ENCODE measurements at regions not wholly inside any gene's neighbourhood (a gene's known extent, or its start where the extent isn't known, plus 50 kb on each side); places are given as distances from the start of the nearest gene placed in this dataset.

DNA sequence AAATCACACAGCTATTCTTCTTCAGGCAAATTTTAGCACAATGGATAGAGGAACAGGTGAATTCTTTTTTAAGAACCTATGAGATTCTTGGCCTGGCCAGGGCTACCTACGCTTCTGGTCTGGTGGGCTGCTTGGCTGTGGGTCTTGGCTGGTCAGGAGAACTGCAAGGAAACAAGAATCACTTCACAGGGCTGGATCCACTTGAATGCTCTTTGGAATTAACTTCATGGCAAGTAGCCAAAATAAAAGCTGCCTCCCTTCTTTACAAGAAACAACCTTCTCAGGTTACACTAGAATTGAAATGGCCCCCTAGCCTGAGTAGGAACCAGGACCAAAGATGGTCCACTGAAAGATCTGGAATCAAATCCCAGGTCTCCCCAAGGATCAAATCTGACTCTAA is 519.1 kb downstream of the IQCM start:
- no peak for DNase-seq

DNA sequence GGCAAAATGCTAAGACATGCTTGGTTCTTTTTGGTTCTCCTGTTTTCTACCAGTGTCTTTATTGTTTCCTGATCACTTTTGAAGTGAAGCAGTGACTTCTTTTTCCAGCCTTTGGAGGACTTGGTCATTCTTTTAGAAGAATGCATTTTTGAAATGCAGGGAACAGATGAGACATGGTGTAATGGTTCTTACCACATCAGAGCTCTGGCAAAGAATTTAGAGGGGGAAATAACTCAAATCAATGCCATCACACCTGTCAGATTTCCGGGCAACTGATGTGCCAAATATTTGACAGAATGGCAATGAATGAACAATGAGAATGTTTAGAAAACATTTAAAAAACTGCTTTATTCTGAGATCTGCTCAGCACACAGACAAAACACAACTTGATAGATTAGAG is 519.6 kb downstream of the IQCM start:
- no peak for DNase-seq

DNA sequence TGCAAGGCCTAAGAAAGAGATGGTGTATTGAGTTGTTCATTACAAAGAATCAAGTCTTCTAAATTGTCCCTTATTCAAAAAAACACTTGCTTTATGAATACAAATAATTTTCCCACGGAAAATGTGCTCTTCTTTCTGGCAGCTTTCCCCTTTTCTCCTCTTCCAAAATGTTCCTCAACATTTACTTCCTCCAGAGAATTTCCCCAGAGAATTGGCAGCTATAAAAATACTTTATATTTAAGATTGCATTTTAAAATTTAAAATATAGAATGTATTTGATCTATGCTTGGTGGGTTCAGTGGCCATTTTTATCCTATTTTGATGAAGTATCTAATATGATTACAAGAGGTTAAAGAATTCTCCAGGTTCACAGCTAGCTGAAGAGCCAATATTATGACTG is 521.0 kb downstream of the IQCM start:
- no peak for DNase-seq

DNA sequence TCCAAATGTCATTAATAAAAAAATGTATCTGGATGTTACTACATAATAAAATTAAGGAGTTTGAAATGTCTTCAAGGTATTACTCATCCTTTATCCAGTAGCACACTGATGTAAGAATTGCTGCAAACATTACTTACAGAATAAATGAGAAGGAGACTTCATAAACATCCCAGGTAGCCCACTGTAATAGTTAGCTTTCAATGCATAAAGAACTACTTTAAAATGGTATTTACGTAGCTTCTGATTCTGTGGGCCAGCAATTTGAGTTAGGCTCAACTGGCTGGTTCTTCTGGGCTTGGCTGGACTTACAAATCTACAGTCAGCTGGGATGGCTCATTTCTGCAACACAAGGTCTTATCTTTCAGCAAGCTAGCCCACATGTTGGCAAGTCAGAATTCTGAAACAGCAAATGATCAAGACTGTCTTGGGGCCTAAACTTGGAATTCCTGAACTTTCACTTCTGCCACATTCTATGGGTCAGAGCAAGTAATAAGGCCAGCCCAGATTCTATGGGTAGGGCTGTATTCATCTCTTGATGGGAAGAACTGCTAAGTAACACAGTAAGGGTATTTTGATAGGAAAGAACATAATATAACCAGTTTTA is 522.5 kb downstream of the IQCM start:
- DNase-seq: no peak

DNA sequence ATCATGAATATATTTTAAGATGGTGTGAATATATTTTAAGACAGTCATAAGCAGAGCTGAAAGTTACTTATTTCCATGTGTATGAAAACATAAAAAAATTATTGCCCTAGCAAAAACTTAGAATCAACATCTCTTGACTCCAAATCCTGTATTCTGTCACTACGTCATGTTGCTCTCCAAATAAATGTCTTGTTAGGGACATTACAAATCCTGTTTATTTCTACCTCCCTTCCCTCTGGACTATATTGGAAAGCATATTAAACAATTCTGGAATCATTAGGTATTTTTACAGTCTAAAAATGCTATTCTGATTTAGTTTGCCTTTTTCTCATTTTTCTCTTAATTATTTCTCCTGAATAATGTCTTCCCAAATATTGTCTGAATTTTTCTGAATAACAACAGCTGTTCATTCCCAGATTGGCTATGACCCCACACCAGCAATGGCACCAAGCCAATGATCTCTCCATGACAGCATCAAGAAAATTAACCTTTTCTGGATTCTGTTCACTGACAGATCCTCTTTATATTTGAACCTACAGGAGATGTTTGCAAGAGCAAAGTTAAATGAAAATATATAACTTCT is 523.1 kb downstream of the IQCM start:
- DNase-seq: no peak

DNA sequence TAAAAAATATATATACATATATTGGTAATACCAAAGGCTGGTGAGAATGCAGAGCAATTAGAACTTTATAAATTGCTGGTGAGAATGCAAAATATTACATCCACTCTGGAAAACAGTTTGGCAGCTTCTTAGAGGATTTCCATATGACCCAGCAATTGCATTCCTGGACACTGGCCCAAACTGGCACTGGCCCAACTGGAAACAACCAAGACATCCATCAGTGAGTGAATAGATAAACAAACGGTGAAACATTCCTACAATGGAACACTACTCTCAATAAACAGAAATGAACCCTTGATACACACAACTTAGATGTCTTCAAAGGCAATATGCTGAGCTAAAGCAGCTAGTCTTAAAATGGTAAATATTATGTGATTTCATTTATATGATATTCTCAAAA is 524.2 kb downstream of the IQCM start:
- no peak for DNase-seq

DNA sequence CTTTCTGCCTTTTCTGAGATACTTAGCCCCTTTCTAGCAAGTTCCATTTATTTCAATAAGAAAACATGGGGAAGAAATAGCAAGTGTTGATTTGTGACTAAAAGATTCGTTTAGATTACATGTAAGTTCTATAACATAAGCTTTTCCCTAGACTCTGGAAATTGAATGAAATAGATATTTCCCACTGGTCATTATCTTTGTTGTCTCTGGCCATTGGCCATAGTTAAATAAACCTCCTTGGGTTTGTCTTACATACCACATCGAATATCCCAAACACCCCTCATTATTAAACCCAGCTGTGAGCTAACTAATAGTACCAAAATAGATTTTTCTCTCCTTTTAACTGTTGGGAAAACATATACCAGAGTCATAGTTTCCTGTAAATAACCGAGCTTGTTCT is 534.8 kb downstream of the IQCM start:
- no peak for DNase-seq

DNA sequence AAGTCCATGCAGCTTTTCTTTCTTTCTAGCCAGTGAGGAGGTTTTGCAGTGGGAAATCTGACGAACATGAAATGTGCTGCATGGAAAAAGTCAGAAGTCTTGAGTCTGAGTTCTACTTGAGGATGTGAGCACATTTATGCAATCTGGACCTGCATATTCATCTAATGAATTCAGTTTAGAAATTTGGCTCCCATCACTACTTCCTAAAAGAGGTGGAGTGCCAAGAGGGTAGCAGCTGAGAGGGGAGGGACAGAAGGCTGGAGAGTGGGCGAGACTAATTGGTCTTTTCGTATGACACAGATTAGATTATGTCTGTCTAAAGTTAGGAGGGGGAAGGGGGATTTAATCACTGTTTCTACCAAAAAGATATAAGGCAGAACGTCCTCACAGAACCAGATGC is 535.9 kb downstream of the IQCM start:
- DNase-seq: no peak

DNA sequence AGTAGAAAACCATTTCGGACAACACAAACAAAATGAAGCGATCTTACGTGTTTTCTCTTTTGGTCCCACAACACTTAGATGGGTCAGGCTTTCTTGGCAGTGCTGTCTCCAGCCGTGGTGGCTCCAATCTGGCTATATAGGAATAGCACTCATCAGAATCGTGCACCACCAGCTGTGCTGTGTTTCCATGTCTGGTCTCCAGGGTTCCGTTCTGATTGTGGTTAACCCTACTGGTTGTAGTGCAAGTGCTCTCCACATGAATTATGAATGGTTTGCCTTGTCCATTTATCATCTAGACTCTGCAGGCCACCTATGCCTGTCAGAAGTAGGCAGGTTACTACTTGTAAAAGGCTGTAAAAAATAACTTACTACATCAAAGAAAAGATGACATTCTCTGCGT is 536.3 kb downstream of the IQCM start:
- no peak for DNase-seq

DNA sequence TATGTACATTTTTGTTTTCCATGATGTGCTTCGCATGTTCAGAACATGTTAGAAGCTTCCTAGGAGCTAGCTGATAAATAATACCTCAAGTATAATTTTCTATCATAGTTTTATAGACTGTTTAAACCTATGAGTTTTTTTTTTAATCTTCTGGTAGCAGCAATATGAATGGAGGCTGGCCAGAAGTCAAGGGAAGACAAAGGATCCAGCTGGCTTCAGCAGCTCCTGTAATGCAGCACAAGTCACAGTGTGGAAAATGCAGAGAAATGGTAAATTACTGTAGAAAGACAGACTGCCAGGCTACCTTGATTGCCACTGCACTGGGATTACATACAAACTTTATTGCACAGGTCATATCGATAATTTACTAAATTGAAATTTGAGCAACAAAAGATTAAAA is 537.9 kb downstream of the IQCM start:
- DNase-seq: no peak

DNA sequence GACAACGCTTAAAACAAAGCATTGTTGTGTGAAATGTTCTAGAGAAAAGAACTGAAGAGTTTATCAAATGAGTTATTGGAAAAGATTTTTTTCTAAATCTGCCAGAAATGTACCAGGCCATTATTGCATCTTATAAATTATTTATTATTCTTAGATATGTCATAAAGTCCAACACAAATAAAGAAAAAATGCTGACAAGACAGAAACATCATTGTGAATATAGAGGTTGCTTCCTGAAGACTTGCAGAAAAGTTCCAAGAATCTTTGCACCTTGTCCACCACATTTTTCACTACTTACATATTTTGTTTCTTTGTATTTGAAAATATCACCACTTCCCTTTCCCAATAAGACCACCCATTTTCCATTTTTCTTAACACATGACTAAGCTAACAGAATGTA is 545.8 kb downstream of the IQCM start:
- DNase-seq: no peak

DNA sequence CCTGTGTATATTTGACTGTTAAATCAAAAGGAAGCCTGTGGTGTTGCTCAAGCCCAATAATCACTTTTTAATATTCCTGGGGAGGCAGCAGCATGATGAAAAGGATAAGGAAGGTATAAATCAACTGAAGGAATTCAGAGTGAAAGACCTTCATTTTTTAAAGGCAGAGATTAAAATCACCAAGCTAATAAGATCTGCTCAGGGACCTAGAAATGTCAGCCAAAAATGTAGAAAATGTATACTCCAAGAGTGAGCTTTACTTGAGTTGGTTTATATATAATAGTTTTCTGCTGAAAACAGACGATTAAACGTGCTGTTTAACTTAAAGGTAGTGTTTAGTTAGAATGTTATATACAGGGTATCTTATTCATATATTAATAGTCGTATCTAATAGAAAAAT is 549.3 kb downstream of the IQCM start:
- no peak for DNase-seq

DNA sequence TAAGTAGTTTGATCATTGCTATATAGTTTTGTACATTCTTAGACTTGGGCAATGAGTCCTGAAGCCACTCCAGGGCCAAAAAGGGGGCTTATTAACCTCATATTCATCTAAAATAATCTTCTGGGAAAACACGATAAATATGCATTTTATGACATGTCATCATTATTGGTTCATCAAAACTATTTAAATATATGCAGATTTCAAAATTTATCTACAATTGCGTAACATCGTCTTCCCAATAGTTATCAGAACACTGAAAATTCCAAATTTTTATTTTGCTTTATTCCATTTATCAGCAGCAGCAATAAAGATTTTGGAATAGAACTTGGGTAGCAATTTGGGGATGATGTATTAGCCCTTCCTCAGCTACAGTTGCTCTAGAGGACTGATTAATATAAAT is 550.0 kb downstream of the IQCM start:
- DNase-seq: no peak

DNA sequence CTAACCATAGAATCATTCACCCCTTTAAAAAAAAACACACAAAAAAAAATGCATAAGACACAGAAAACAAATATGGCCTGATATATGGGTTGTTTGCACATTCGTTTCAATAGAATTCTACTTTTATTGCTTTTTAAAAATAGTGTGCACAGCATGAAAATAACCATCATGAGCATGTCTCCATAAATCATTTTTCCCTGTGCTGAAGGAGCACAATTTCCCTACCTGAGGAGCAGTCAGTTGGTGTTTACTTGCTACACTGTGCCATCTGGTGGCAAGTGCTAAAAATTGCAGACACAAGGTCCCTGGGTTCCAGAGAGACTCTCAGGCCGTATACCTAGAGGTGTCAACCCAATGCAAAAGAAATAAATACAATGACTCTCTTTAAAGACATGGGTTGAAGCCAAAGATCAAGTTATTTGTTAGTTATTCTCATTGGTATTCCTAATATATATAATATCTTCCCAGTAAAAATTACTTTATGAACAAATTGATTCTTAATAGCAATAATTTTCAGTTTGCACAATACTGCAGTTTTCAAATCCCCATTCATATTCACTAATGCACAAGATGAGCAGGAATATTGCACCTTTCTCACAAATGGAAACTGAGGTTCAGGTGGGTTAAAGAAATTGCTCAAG is 551.4 kb downstream of the IQCM start:
- peak; percentile 0 for DNase-seq

DNA sequence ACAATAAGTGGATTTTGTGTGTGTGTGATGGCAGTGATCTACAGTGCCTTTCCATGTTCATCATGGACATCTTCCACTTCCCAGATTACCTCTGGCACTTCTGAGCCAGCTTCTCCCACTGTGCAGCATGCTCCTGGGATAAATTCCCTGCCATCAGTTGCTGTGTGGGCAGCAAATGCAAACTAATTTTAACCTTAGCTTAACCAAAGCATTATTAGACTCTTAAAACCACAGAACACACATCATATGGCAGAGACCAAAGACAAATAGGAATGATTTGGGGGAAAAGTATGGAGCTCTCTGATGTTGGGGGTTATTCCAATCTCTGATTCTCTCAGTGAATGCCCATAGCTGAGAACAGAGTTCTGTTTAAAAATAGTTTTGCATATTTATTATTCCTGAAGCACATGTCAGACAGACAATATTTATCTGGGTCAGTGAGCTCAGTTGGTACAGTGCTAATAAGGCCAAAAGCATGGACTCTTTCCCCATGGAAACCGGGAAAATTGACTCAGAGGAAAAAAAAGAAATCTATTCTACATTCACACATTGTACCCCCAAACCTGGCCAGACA is 567.4 kb downstream of the IQCM start:
- no peak for DNase-seq

DNA sequence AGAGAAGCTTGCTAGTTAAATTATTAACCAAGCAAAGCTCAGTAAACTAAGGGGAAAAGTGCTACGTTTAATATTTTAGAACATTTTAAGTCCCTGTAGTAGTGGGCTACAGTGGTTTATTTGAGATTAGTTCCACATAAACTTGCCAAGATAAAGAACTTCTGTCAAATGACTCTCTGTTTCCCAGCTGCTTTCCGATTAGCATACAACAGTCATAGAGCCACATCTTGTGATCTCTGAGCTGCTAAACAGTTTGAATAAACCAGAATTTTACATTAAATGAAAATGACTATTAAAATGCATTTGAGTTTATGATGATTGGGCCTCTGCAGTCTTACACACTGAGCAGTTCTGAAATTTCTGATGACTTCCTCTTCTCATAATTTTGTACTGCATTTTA is 568.5 kb downstream of the IQCM start:
- DNase-seq: no peak

DNA sequence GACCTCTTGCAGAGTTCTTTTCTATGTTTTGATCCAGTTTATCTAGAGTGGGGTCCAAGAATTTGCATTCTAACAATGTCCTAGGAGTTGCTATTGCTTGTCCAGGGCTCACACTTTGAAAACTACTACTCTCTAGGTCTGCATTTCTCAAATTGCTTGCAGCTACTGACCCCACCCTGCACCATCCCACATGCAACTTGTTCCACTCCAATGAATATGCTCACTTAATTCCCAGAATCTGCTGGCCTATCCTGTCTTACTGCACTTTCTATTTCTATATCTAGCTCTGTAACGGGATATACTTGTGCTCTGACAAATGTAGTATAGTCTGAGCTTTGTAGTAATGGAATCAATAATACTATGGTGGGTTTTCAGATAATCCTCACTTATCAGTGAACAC is 570.3 kb downstream of the IQCM start:
- DNase-seq: no peak

DNA sequence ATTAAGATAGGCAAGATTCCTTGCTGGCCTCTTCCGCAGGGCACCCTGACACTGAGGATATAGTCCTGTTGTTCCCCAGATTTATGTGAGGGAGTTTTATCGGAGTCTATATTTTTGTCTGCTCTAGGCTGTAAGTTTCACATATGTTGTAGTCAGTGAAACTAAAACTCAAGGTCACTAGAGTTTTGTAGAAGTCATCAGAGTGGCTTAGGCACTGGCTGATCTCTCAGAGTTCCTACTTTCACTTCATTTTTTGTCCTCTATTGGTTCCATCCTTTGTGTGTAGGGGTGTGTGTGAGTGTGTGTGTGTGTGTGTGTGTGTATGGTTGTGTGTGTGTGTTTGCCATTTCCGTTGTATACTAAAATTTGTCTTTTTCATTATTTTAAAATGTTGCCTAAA is 577.5 kb downstream of the IQCM start:
- no peak for DNase-seq

DNA sequence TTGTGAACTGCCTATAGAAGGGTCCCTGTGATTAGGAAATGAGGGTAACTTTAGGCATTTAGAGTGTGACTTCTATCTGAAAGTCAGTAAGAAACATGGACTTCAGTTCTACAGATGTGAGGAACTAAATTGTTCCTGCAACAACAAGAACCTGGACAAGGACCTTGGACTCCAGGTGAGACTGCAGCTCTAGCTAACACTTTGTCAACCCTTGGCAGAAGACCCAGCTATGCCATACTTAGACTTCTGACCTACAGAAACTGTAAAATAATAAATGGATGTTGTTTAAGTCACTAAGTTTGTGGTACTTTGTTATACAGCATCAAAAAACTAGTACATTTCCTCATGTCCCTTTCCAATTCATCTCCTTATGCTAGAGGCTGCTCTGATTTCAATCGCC is 580.8 kb downstream of the IQCM start:
- DNase-seq: no peak

DNA sequence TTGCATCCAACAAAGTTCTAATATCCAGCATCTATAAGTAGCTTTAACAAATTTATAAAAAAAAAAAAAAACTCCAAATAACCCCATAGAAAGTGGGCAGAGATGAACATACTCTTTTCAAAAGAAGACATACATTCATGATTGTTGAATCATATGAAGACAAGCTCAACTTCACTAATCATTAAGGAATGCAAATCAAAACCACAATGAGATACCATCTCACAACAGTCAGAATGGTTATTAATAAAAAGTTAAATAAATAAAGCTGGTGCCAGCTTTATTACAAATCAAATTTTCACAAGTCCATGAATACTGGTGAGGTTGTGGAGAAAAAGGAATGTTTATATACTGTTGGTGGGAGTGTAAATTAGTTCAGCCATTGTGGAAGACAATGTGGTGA is 592.0 kb downstream of the IQCM start:
- DNase-seq: no peak

DNA sequence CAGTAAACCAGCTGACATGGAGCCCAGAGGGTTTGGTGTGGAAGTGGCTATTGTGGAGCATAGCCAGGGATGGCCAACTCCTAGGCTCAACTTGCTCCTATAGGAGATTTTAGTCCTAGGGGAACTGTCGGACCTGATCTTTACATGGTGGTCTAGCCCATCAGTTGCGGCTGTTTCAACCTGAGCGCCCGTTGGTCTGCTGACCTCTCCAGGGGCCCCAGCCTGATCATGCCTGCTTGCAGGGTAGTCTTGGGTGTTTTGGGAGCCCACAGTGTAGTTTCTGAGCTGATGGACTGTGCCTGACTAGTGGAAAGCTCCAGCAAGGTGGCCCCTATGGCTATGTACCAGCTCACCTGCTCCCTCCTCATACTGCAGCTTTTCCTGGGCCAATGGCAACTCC is 597.0 kb downstream of the IQCM start:
- DNase-seq: no peak

DNA sequence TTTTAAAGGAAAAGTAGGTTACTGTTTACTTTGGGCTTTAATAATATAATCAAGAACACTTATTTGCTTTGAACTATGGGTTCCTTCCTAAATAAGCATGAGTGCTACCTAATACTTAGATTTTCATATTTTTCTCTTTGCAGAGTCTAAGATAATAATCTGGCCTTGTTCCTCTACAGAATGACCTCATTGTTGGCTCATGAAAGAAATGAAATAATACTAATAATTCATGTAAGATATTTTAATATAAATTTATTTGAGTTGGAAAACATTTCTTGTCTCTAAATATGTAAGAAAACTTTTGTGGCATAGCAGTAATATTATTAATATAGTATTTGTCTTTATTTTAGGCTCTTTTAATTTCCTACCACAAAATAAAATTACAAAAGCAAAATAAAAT is 601.3 kb downstream of the IQCM start:
- DNase-seq: no peak

DNA sequence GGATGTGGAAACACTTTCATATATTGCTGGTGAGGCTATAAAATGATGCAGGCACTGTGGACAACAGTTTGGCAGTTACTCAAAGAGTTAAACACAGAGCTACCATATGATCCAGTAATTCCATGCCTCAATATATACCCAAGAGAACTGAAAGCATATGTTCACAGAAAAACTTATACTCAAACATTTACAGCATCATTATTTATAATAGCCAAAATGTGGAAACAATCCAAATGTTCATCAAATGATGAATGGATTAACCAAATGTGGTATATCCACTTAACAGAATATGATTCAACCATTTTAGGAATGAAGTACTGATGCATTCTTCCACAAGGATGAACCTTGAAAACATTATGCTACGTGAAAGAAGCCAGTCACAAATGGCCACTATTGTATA is 603.8 kb downstream of the IQCM start:
- DNase-seq: no peak

DNA sequence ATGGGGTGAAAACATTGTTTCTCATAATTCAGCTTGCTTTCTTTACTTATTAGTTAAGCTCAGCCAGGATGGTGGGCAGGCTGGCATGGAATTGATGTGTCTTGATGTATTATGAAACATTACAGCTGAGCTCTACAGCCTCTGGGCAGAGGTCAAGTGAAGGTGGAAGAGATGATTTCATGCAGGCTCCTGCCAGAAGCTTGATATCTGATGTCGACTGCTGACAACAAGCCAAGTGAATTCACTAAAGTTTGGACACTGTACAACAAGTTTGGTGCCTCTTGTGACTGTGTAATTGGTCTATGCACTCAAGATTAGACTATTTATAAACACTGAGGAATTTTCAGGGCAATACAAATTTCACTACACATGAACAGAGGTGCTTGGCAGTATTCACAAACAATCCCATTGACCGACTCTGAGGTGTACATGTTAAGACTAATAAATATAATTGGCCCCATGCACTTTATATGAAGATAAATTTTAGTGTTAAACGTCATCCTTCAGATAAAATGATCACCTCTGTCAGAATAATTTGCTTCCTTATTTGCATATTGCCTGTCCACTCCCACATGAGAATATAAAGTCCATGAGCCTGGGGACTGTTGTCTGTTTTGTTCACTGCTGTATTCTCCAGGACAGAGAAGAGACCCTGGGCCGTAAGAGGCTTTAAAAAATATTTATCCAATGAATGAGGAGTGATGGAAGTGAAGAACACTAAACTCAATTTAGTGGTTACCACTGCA is 612.2 kb downstream of the IQCM start:
- DNase-seq: no peak
